ENCODE measurements at regions not wholly inside any gene's neighbourhood (a gene's known extent, or its start where the extent isn't known, plus 50 kb on each side); places are given as distances from the start of the nearest gene placed in this dataset.

DNA sequence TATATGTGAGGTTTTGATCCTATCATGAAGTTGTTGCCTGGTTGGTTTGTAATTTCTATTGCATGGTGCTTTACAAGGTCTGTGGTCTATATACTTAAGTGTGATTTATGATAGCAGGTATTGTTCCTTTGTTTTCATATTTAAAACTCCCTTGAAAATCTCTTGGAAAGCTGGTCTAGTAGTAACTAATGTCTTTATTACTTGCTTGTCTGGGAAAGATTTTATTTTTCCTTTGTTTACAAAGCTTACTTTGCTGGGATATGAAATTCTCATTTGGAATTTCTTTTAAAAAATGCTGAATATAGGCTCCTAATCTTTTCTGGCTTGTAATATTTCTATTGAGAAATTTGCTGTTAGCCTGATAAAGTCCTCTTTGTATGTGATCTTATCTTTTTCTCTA lies 862.9 kb upstream of the NXPH2 start:
- H3K27ac ChIP-seq = no peak overlapping the region
- TF ChIP-seq, protein P1, sequence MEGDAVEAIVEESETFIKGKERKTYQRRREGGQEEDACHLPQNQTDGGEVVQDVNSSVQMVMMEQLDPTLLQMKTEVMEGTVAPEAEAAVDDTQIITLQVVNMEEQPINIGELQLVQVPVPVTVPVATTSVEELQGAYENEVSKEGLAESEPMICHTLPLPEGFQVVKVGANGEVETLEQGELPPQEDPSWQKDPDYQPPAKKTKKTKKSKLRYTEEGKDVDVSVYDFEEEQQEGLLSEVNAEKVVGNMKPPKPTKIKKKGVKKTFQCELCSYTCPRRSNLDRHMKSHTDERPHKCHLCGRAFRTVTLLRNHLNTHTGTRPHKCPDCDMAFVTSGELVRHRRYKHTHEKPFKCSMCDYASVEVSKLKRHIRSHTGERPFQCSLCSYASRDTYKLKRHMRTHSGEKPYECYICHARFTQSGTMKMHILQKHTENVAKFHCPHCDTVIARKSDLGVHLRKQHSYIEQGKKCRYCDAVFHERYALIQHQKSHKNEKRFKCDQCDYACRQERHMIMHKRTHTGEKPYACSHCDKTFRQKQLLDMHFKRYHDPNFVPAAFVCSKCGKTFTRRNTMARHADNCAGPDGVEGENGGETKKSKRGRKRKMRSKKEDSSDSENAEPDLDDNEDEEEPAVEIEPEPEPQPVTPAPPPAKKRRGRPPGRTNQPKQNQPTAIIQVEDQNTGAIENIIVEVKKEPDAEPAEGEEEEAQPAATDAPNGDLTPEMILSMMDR (IDR thresholded peaks at IDR 0.05) = no peak
- no peak for TF ChIP-seq ZFX (IDR thresholded peaks at IDR 0.05; ENCODE audit: borderline replicate concordance)

- TF ChIP-seq, protein P1 (IDR thresholded peaks at IDR 0.05) = no peak
- TF ChIP-seq ZFX (IDR thresholded peaks at IDR 0.05; ENCODE audit: borderline replicate concordance) = no peak
Observed at GRCh38 chr2:139631966-139632365, 851.8 kb upstream of the NXPH2 start.

GRCh38 chr2:139628931-139629330 lies 848.7 kb upstream of the NXPH2 start:
- TF ChIP-seq, protein P1 (IDR thresholded peaks at IDR 0.05) = no peak
- TF ChIP-seq ZFX (IDR thresholded peaks at IDR 0.05; ENCODE audit: borderline replicate concordance) = no peak
- H3K27ac ChIP-seq = no peak overlapping the region

More at GRCh38 chr2:139631966-139632365, 851.8 kb upstream of the NXPH2 start:
- H3K27ac ChIP-seq = no peak overlapping the region

DNA sequence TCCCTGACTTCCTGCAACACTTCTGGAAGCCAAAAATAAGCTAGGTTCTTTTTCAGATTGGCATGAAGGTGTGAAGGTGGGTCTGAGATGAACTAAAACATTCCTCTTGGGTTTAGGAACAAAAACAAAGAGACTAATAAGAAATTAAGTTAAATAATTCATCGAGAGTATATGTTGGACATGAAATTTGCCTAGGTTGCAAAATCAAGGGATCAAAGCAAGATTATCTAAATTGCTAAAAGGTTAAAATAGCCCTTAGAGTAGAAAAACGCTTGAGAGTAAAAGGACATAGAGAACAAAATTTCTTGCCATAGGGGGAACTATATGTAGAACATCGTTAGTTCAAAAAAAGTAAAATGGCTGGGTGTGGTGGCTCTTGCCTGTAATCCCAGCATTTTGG lies 845.9 kb upstream of the NXPH2 start:
- no peak for TF ChIP-seq ZFX (IDR thresholded peaks at IDR 0.05; ENCODE audit: borderline replicate concordance)
- TF ChIP-seq, protein P1 (IDR thresholded peaks at IDR 0.05) = no peak
- no peak overlapping the region for H3K27ac ChIP-seq

DNA sequence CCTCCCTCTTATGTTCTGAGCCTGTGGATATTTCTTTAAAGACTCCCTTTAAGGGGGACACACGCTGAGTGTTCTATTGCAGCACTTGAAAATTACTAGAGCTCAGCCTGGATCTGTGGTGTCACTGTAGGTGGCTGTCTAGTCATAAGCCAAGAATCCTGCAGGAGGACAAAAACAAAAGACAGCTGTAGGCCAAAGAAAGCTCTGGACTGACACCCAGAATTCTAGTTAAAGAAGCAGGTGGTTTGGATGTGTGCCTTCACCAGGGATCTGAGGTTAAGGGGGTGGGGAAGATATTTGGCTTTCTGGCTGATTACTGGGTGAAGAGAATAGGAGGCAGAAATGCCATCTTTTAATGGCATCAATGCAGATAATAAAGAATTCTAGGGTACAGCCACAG lies 842.5 kb upstream of the NXPH2 start:
- TF ChIP-seq ZFX (IDR thresholded peaks at IDR 0.05; ENCODE audit: borderline replicate concordance) = no peak
- TF ChIP-seq, protein P1 (IDR thresholded peaks at IDR 0.05) = no peak
- no peak overlapping the region for H3K27ac ChIP-seq

DNA sequence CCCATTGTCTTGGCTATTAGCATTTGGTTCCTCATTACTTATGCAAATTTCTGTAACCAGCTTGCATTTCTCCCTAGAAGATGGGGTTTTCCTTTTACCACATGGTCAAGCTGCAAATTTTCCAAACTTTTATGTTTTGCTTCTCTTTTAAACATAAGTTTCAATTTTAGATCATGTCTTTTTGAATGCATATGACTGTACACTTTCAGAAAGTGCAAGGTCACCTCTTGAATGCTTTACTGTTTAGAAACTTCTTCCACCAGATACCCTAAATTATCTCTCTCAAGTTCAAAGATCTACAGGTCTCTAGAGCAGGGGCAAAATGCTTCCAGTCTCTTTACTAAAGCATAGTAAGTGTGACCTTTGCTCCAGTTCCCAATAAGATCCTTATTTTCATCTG lies 837.6 kb upstream of the NXPH2 start:
- no peak overlapping the region for H3K27ac ChIP-seq
- TF ChIP-seq ZFX (IDR thresholded peaks at IDR 0.05; ENCODE audit: borderline replicate concordance) = no peak
- TF ChIP-seq, protein P1 (IDR thresholded peaks at IDR 0.05) = no peak

DNA sequence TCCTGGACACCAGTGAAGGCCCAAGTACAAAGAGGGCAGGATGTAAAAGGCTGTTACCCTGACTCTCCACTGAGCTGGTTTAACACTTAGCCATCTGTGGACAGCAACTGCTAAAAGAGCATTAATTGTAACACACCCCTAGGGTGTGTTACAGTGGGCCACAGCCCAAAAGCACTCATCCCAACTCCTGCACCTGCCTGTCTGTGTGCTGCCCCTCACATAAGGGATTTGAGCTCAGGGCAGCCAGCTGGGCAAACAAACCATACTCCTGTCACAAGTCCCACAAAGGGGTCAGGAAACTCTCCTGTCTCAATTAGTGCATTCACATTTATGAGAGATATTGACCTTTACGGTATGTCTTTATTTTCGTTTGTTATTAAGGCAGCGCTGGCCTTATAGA lies 833.1 kb upstream of the NXPH2 start:
- H3K27ac ChIP-seq = no peak overlapping the region
- no peak for TF ChIP-seq ZFX (IDR thresholded peaks at IDR 0.05; ENCODE audit: borderline replicate concordance)
- TF ChIP-seq, protein P1 (IDR thresholded peaks at IDR 0.05) = no peak

Data from 22Rv1 (cell line).